GM13977 (cell line): ENCODE measurements at regions not wholly inside any gene's neighbourhood (a gene's known extent, or its start where the extent isn't known, plus 50 kb on each side); places are given as distances from the start of the nearest gene placed in this dataset.
"Not testable (repeated sequence)": the region's sequence is repeated elsewhere in the genome, so short reads cannot be mapped to it uniquely, and the experiment has no call there.

Experiments
- DNase-seq: peaks from one replicate; pipeline ENCODE4 v3.0.0; 2012; ENCODE audit warnings: low spot score
- in situ Hi-C: fragments of 300-500 bp; cut with MboI; formaldehyde crosslinking; loops from one replicate; pipeline ENCODE4 v1.12.0; 2022; ENCODE audit warnings: low sequenced_read_pairs, low pct_unique_long_range_greater_than_20kb, mixed read lengths, inconsistent platforms; ENCODE audit not compliant: unreplicated experiment
- TF ChIP-seq, protein P1 (sequence below): IDR thresholded peaks from 2 replicates; pipeline ENCODE4 v1.5.1; 2012; ENCODE audit warnings: mild to moderate bottlenecking, control low read depth; ENCODE audit not compliant: insufficient read depth; ENCODE audit errors: extremely low read depth, missing control alignments

DNA sequence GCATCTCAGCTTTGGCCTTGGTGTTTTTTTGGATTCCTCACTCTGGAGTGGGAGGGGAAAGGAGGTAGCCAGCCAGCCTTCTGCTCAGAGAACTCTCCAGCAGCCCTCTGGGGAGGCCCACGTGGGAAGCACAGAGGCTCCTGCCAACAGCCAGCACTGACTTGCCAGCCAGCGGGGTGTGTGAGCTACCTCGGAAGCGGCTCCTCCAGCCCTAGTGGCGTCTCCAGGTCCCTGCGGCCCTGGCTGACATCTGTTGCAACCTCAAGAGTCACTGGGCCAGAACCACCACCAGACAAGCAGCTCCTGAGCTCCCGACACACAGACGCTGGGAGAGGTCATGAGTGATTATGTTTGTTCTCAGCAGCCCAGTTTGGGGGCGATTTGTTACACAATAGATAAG lies 180.2 kb upstream of the FZD8 start:
- in situ Hi-C loops: no loop called here
- DNase-seq: no peak
- TF ChIP-seq, protein P1, sequence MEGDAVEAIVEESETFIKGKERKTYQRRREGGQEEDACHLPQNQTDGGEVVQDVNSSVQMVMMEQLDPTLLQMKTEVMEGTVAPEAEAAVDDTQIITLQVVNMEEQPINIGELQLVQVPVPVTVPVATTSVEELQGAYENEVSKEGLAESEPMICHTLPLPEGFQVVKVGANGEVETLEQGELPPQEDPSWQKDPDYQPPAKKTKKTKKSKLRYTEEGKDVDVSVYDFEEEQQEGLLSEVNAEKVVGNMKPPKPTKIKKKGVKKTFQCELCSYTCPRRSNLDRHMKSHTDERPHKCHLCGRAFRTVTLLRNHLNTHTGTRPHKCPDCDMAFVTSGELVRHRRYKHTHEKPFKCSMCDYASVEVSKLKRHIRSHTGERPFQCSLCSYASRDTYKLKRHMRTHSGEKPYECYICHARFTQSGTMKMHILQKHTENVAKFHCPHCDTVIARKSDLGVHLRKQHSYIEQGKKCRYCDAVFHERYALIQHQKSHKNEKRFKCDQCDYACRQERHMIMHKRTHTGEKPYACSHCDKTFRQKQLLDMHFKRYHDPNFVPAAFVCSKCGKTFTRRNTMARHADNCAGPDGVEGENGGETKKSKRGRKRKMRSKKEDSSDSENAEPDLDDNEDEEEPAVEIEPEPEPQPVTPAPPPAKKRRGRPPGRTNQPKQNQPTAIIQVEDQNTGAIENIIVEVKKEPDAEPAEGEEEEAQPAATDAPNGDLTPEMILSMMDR: no peak

DNA sequence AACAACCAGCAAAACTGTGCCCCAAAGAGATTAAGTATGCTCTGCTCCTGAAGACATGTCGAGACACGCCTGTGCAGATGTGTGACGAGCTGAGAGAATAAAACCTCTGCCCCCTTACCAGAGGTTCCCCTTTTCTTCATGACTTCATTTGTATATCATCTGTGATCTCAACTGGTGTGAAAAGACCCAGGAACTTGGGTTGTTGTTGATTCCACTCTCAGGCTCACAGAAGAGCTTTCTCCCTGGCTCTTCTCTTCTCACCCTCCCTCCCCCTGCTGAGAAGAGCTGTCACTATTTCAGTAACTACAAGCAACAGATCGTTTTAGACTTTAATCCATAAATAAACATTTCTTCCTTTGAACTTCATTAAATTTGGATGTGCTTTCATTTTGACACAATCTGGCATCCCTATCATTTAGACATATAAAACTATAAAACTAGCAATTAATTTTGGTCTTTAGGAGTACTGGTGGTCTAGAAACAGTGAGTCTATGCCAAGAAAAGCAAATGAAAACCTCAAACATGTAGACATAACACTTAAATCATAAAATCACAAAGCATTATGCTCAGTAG lies 179.3 kb upstream of the FZD8 start:
- in situ Hi-C loops: no loop called here
- DNase-seq: peak; percentile 19
- TF ChIP-seq, protein P1: no peak

DNA sequence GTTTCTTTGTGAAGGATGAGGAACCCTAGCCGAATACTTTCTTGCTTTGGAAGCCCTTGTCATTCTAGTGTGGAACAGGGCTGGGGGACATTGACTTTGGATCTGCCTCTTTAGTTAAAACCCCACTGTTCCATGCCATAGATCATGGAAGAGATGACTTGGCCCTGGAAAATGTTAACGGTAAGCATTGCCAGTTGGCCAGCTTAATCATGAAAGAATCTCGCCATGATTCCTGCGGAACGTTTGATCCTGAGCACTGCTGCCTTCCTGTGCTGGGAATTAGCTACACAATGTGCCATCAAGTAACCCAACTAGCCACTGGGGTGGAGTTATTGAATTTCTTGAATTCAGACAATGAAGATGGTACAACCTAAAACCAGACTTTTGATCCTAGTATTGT lies 177.6 kb upstream of the FZD8 start:
- DNase-seq: no peak
- in situ Hi-C loops: no loop called here
- TF ChIP-seq, protein P1: no peak

DNA sequence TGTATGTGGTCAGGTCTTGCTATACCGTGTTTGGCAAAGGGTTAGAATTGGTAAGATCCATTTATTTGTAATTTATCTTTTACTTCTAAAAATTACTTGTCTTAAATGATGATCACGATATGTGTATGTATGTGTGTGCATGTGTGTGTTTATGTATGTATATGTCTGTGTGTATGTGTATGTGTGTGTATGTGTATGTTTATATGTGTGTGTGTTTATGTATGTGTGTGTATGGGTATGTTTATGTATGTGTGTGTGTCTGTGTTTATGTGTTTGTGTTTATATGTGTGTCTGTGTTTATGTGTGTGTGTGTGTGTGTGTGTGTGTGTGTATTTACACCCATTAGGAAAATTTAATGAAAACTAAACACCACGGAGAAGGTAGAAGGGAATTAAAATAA lies 176.9 kb upstream of the FZD8 start:
- no peak for DNase-seq
- TF ChIP-seq, protein P1: no peak
- in situ Hi-C loops: no loop called here

DNA sequence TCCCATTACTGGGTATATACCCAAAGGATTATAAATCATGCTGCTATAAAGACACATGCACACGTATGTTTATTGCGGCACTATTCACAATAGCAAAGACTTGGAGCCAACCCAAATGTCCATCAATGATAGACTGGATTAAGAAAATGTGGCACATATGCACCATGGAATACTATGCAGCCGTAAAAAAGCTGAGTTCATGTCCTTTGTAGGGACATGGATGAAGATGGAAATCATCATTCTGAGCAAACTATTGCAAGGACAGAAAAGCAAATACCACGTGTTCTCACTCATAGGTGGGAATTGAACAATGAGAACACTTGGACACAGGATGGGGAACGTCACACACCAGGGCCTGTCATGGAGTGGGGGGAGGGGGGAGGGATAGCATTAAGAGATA lies 175.0 kb upstream of the FZD8 start:
- in situ Hi-C loops, DNase-seq: not testable (repeated sequence)

DNA sequence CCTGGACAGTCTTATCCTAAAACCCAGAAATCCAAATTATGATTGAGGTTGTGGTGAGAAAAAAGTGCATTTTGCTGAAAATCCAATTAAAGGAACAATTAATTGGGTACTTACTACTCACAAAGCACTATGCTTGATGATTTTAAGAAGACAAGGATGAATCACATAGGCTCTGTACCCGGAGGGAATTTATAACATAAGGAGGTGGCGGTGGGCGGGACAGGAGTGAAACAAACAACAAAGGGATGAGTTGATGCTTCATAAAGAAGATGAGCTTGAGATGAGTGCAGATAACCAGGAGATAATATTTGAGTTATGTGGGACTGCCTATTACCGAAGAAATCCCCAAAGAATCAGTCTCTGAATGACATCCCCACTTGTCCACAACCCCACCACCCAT lies 171.1 kb upstream of the FZD8 start:
- TF ChIP-seq, protein P1: no peak
- no peak for DNase-seq
- in situ Hi-C loops: no loop called here

DNA sequence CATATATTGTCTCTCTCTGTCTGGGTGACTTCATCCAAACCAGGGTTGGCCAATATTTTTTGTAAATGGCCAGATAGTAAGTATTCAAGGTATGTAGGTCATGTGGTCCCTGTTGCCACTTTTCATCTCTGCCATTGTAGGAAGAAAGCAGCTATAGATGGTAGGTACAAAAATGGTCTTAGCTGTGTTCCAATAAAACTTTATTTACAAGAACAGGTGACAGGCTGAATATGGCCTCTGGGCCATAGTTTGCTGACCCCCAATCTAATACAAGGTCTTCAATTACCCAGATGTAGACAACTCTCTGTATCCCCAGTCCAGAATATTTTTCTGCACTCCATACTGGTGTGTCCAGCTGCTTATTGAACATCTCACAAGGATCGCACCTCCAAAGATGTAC lies 166.2 kb upstream of the FZD8 start:
- DNase-seq: no peak
- in situ Hi-C loops: no loop called here
- TF ChIP-seq, protein P1: no peak
